Heart left ventricle (tissue), 13 donors: ENCODE measurements at regions not wholly inside any gene's neighbourhood (a gene's known extent, or its start where the extent isn't known, plus 50 kb on each side); places are given as distances from the start of the nearest gene placed in this dataset.

Experiments
- CTCF ChIP-seq, 12 donors: fragments of 200-600 bp; sonication (generic) in 4 of 12; IDR thresholded peaks; one replicate each; pipeline versions ENCODE4 v1.5.0 to v1.8.0; 2018 to 2022; ENCODE audit warnings: antibody characterized with exemption in 12 of 12, mild to moderate bottlenecking in 5 of 12
- POLR2A ChIP-seq, 2 donors: fragments of 450-650 bp; IDR thresholded peaks; one replicate each; pipeline ENCODE4 v1.6.1; 2017; ENCODE audit warnings: antibody characterized with exemption in 2 of 2, mild to moderate bottlenecking in 2 of 2, moderate library complexity in 2 of 2
- donor health status: ischemic (EF 13 %, LVEDD 7.1; RV severe dilation, severe dysfunction).
- donor health status: DM: no; HTN: yes; CAD: no.
- donor health status: DM: no; HTN: no; CAD: no.
- donor health status: ischemic (EF 25% LVEDD 6.9; RV normal size, moderate dysfunction).
- donor health status: ischemic (EF 25% LVEDD 5.7; RV mildly dilated, moderate dysfunction).
- donor health status: ischemic (EF 35%, LVEDD 5.7; RV mildly dilated, moderate dysfunction).
- donor health status: nonischemic (EF 11% LVEDD 7.7; RV severe dilation, severe dysfunction).
- donor health status: DM: yes; HTN: yes; CAD: no.
- donor health status: PGD.
- donor health status: ischemic (EF 29% LVEDD 5.4; RV normal size, mild dysfunction).
- donor health status: nonischemic (EF 23%, LVEDD 6.1; RV moderate dilation, normal function).

DNA sequence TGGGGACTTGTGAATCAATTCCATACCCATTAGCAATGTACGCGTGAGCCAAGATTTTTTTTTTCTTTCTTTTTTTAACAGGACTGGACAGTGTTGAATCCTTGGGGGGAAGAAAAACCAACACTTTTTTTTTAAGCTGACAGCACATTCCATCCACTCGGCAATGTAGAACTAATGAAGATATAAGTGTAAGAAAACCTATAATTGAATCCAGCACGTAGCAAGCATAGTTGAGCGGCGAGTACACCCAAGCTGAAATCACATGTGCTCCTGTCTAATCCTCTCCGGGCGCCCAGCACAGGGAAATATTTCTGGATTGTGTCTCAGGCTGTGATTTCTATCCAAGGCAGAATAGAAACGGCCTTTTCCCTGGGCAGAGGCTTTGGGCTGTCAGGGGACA is 118.2 kb downstream of the BOD1 start:
- TF ChIP-seq CTCF (IDR thresholded peaks at IDR 0.05) = no peak
- no peak for TF ChIP-seq POLR2A (IDR thresholded peaks at IDR 0.05)
